ENCODE measurements at regions not wholly inside any gene's neighbourhood (a gene's known extent, or its start where the extent isn't known, plus 50 kb on each side); places are given as distances from the start of the nearest gene placed in this dataset.

DNA sequence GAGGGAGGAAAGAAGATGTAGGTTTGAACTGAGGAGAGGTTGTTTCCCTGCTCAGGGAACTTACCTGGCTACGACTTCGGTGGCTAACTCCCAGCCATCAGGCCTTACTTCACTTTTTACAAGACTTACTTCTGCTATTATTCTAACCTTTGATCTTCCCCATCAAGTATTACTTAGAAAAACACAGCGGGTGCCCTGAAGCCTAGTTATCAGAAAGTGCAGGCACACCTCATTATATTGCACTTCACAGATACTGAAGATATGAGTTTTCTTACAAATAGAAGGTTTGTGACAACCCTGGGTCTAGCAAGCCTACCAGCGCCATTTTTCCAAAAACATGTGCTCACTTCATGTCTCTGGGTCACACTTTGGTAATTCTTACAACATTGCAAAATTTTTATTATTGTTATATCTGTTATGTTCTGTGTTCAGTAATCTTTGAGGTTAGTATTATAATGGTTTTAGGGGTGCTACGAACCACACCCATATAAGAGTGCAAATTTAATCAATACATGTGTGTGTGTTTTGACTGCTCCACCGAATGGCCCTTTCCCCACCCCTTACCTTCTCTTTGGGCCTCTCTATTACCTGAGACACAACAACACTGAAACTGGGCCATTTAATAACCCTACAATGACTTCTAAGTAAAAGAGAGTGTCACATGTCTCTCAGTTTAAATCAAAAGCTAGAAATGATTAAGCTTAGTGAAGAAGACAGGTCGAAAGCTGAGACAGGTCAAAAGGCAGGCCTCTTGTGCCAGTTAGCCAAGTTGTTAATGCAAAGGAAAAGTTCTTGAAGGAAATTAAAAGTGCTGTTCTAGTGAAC lies 2102.7 kb upstream of the WWC1 start:
- Histone ChIP-seq H3K4me2 (ENCODE audit: control insufficient read depth, extremely low read depth, insufficient read depth, low read depth, low read length) (no peak overlapping the region), H4K20me1 (ENCODE audit: control insufficient read depth, extremely low read depth, insufficient read depth, low read length) (no peaks in the 10 kb centered on the region), H3K9me1 (ENCODE audit: control insufficient read depth, extremely low read depth, insufficient read depth, low read length) (no peaks in the 10 kb centered on the region), H3K9ac (ENCODE audit: control insufficient read depth, extremely low read depth, insufficient read depth, low read length) (no peak overlapping the region), H3K4me1 (ENCODE audit: control insufficient read depth, extremely low read depth, insufficient read depth, low read length) (no peaks in the 10 kb centered on the region), H2AFZ (ENCODE audit: control insufficient read depth, low read length) (no peak overlapping the region), H3K27ac (ENCODE audit: control insufficient read depth, insufficient read depth, low read length) (no peak overlapping the region), H3K79me2 (ENCODE audit: control insufficient read depth, insufficient read depth, low read length) (no peaks in the 10 kb centered on the region), H3K36me3 (ENCODE audit: control insufficient read depth in 2 of 2, extremely low read depth in 1 of 2, insufficient read depth in 2 of 2, low read length in 2 of 2) (no peaks in the 10 kb centered on the region), H3K27me3 (ENCODE audit: control insufficient read depth, extremely low read depth, insufficient read depth, low read length) (no peaks in the 10 kb centered on the region), H3K4me3 (ENCODE audit: control insufficient read depth in 2 of 3, extremely low read depth in 1 of 3, insufficient read depth in 2 of 3, low read depth in 1 of 3, low read length in 3 of 3) (no peak overlapping the region), H3K9me3 (ENCODE audit: control insufficient read depth, low read depth, low read length) (no peaks in the 10 kb centered on the region)
- dilution Hi-C loops (cut with MboI; ENCODE audit: extremely low pct_ligation_motif_present, low sequenced_read_pairs): no loop called here
- TF ChIP-seq, protein P1, sequence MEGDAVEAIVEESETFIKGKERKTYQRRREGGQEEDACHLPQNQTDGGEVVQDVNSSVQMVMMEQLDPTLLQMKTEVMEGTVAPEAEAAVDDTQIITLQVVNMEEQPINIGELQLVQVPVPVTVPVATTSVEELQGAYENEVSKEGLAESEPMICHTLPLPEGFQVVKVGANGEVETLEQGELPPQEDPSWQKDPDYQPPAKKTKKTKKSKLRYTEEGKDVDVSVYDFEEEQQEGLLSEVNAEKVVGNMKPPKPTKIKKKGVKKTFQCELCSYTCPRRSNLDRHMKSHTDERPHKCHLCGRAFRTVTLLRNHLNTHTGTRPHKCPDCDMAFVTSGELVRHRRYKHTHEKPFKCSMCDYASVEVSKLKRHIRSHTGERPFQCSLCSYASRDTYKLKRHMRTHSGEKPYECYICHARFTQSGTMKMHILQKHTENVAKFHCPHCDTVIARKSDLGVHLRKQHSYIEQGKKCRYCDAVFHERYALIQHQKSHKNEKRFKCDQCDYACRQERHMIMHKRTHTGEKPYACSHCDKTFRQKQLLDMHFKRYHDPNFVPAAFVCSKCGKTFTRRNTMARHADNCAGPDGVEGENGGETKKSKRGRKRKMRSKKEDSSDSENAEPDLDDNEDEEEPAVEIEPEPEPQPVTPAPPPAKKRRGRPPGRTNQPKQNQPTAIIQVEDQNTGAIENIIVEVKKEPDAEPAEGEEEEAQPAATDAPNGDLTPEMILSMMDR (optimal IDR thresholded peaks at IDR 0.05 in 1 of 3, IDR thresholded peaks at IDR 0.05 in 1 of 3, conservative IDR thresholded peaks at IDR 0.05 in 1 of 3; ENCODE audit: extremely low read depth in 1 of 3, insufficient read depth in 2 of 3, low read length in 3 of 3): no peak
- TF ChIP-seq EZH2 (IDR thresholded peaks at IDR 0.05; ENCODE audit: low read length): no peak
- no peak for DNase-seq (ENCODE audit: low read depth, low spot score)
- no peak for FAIRE-seq

DNA sequence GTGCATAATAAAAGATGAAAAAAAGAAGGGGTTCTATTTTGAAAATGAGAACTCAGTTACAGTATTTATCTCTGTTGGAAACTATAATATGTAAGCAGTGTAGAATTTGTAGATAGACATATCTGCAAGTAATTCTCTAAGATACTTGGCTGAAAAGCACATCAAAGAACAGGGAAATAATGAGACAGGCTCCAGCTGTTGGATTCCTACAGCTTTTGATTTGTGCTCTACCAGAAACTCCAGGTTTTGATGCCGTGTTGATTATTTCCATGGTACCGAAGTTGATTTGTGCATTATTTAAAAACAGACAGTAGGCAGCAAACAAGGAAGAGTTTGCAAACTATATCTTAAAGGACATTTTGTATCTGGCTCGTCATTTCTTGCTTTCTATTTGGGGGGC lies 2098.7 kb upstream of the WWC1 start:
- Histone ChIP-seq H3K27me3 (ENCODE audit: control insufficient read depth, extremely low read depth, insufficient read depth, low read length) (no peaks in the 10 kb centered on the region), H3K9me3 (ENCODE audit: control insufficient read depth, low read depth, low read length) (no peaks in the 10 kb centered on the region), H3K36me3 (ENCODE audit: control insufficient read depth in 2 of 2, extremely low read depth in 1 of 2, insufficient read depth in 2 of 2, low read length in 2 of 2) (no peaks in the 10 kb centered on the region), H3K9ac (ENCODE audit: control insufficient read depth, extremely low read depth, insufficient read depth, low read length) (no peak overlapping the region), H3K4me1 (ENCODE audit: control insufficient read depth, extremely low read depth, insufficient read depth, low read length) (no peaks in the 10 kb centered on the region), H3K4me2 (ENCODE audit: control insufficient read depth, extremely low read depth, insufficient read depth, low read depth, low read length) (no peak overlapping the region), H3K9me1 (ENCODE audit: control insufficient read depth, extremely low read depth, insufficient read depth, low read length) (no peaks in the 10 kb centered on the region), H3K79me2 (ENCODE audit: control insufficient read depth, insufficient read depth, low read length) (no peaks in the 10 kb centered on the region), H4K20me1 (ENCODE audit: control insufficient read depth, extremely low read depth, insufficient read depth, low read length) (no peaks in the 10 kb centered on the region), H3K27ac (ENCODE audit: control insufficient read depth, insufficient read depth, low read length) (no peak overlapping the region), H3K4me3 (ENCODE audit: control insufficient read depth in 2 of 3, extremely low read depth in 1 of 3, insufficient read depth in 2 of 3, low read depth in 1 of 3, low read length in 3 of 3) (no peak overlapping the region), H2AFZ (ENCODE audit: control insufficient read depth, low read length) (no peak overlapping the region)
- no peak for FAIRE-seq
- TF ChIP-seq, protein P1 (optimal IDR thresholded peaks at IDR 0.05 in 1 of 3, IDR thresholded peaks at IDR 0.05 in 1 of 3, conservative IDR thresholded peaks at IDR 0.05 in 1 of 3; ENCODE audit: extremely low read depth in 1 of 3, insufficient read depth in 2 of 3, low read length in 3 of 3): no peak
- no peak for TF ChIP-seq EZH2 (IDR thresholded peaks at IDR 0.05; ENCODE audit: low read length)
- no peak for DNase-seq (ENCODE audit: low read depth, low spot score)
- dilution Hi-C loops (cut with MboI; ENCODE audit: extremely low pct_ligation_motif_present, low sequenced_read_pairs): no loop called here

Data from keratinocyte (primary cell).